Midbrain (tissue), 1 donor: ENCODE measurements at regions not wholly inside any gene's neighbourhood (a gene's known extent, or its start where the extent isn't known, plus 50 kb on each side); places are given as distances from the start of the nearest gene placed in this dataset.

Source experiments
- DNase-seq: peaks from one replicate; lab custom pipeline; 2025; lab: John Stamatoyannopoulos, UW

- DNase-seq, result no peak
Measured at GRCh38 chr11:121741351-121741760, 288.6 kb upstream of the SORL1-AS1 start.

DNA sequence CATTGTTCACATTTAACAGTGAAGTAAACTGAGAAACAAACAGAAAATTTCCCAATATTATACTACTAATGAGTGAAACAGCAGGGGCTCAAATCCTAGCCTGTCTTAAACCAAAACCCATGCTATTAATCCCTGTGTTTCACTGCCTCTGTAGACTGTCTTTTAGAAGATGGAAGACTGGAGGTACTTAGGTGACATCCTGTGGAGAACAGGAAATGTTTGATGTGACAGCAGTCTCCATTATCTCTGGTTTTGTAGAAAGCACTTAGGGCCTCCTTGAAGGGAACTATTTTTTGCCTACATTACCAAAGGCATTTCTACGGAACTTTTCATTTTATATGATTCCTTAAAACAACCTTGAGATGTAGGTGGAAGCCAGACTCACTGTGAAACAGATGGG is 288.1 kb upstream of the SORL1-AS1 start:
- no peak for DNase-seq

DNA sequence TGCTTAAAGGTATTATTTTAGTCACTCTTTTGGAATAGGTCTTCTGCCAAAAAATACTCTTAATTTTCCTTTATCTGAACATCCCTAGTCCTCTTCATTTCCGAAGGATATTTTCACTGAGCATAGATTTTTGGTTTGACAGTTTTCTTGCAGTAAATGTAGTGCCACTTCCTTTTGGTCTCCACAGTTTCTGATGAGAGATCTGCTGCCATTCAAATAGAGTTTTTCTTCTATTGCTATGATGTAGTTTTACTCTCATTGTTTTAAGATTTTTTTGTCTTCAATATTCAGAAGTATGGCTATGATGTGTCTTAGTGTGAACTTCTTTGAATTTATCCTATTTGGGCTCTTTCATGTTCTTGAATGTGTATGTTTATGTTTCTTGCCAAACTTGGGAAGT is 281.1 kb upstream of the SORL1-AS1 start:
- DNase-seq, result no peak

GRCh38 chr11:121727942-121728341 is 275.2 kb upstream of the SORL1-AS1 start:
- no peak for DNase-seq

GRCh38 chr11:121723246-121723741 is 270.5 kb upstream of the SORL1-AS1 start:
- DNase-seq, result peak; percentile 66

DNA sequence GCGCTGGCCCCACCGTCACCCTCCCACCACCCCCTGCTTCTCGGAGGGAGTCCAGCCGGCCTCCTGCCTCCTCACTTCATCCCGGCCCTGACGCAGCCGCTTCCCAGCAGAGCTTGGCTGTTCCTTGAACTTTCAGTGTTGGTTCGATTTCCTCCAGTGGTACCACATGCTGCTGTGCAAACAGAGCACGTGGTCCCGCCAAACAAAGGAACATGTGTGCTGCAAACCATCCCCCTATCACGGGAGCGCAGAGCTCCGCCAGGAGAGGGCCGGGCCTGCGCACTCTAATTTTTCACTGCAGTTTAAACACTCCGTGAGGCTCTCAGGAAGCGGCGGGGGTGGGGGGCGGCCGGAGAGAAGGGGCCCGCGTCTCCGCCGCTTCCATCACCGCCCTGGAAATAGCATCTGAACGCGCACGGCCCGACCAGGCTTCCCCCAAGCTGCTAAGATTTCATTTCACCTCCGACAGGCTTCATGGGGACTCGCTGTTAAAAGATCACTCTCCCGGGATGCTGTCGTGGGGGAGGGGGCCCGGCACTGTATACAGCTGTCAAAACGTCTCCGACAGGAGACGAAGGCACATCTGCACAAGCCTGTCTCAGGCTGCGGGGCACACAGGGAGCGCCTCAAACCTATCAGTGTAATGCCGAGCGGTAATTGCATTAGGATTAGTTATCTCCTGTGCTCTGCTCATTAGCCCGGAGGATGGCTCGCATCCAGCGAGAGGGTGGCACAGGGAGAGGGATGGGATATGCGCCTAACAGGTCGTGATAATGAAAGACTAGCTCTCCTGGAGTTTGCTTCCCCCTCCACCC is 269.9 kb upstream of the SORL1-AS1 start:
- peak; percentile 96 for DNase-seq

DNA sequence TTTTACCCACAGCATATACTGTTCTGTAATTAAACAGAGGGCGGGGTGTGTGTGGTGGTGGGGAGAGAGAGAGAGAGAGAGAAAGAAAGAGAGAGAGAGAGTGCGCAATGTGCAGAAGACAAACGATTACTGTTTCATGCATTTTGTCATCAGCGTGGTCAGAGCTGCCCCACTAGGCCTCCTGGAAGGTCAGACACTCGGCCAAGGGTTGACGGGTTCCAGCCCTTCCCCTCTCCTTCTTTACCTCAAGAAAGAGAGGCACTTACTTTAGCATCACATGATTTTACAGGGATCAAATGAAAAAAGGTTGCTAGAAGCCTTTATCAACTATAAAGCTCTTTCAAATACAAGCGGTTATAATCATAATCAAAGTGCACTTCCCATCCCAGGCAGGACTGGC is 269.2 kb upstream of the SORL1-AS1 start:
- DNase-seq, result no peak

GRCh38 chr11:121721448-121721847 is 268.7 kb upstream of the SORL1-AS1 start:
- DNase-seq, result no peak

- no peak for DNase-seq
Measured at GRCh38 chr11:121717296-121717695, 264.5 kb upstream of the SORL1-AS1 start.

GRCh38 chr11:121716060-121716459 is 263.3 kb upstream of the SORL1-AS1 start:
- DNase-seq, result no peak

- no peak for DNase-seq
Measured at GRCh38 chr11:121715405-121715804, 262.6 kb upstream of the SORL1-AS1 start.

DNA sequence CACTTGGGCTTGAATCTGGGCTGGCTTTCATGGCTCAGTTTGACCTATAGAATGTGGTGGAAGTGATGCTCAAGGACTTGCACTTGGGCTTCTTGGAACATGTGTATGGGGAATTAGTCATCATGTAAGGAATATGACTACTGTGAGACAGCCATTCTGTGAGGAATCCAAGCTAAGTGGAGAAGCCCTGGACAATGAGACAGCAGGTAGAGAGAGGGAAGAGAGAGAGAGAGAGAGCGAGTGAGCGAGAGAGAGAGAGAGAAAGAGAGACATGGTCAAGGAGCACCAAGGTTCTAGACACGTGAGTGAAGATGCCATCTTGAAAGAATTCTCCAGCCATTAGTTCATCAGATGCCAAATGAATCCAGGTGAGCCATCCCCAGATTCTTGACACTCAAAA is 261.6 kb upstream of the SORL1-AS1 start:
- no peak for DNase-seq

- no peak for DNase-seq
Measured at GRCh38 chr11:121711939-121712338, 259.2 kb upstream of the SORL1-AS1 start.

GRCh38 chr11:121711236-121711635 is 258.5 kb upstream of the SORL1-AS1 start:
- no peak for DNase-seq

- no peak for DNase-seq
Measured at GRCh38 chr11:121706884-121707420, 254.2 kb upstream of the SORL1-AS1 start.

DNA sequence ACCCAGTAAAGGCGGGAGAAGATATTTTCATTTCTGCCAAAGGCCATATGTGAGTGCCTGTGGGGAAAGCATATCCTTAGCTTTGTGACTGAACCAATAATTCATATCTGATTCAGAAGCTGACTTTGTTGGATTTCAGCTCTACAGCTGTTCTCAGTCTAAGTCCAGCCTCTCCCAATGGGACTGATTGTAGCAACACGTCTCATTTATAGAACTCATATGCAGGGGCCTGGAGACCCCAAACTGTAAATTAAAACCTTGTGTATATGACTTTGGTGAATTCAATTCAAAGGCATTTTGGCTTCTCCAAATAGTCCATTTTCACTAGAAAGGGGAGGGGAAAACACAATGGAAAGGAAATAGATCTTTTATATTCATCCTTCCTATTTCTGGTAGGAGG is 250.4 kb upstream of the SORL1-AS1 start:
- DNase-seq, result no peak

DNA sequence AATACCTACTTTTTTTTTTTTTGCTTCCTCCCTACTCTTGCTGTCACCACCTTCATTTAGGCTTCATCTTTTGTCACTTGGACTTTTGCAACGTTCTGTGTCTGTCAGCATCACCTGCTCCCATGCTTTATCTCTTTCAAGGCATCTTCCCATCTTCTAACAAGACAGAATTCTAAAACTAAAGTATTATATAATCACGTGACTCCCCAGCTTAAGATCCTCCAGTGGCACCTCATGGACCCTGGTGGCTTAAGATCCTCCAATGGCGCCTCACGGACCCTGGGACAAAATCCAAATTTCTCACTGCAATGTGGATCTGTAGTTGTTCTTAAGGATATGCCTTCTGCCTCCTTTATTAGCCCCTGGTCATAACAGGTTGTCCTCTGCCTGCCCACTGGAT is 248.2 kb upstream of the SORL1-AS1 start:
- DNase-seq, result no peak

- DNase-seq, result peak; percentile 55
Measured at GRCh38 chr11:121699801-121700200, 247.0 kb upstream of the SORL1-AS1 start.

DNA sequence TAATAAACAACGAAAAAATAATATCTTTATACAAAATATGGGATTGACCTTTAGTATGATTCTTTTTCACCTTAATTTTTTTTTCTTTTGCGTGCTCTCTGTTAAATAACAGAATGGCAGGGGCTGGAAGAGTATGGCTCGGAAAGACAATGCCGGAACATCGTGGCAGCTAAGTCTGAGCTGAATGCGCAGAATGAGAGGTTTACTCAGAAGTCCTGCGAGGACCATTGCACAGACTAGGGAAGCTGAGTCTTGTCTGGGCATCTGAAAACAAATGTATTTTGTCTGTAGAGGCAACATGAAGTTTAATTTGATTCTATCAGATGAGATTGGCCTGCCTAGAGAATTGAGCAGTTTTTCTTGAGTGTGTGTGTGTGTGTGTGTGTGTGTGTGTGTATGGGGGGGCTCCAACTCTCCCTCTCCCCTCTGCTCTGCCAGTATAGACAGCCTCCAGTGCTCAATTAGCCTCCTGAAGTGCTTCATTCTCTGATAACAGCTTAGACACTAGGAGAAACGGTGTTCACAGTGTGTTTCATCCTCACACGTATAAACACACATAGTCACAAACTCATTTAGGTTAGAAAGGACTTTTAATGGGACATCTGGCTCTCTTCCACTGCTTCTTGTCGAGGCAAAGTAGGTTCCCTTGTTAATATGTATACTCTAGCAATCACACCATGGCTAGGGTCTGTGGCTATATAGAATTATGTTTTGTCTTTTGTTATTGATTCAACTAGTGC is 244.3 kb upstream of the SORL1-AS1 start:
- DNase-seq, result peak; percentile 58

- peak; percentile 78 for DNase-seq
Measured at GRCh38 chr11:121696177-121696871, 243.6 kb upstream of the SORL1-AS1 start.

GRCh38 chr11:121692236-121692635 is 239.5 kb upstream of the SORL1-AS1 start:
- DNase-seq, result no peak
